Neuronal stem cell (in vitro differentiated cells): ENCODE measurements at regions not wholly inside any gene's neighbourhood (a gene's known extent, or its start where the extent isn't known, plus 50 kb on each side); places are given as distances from the start of the nearest gene placed in this dataset.

Experiments used
- DNase-seq: peaks from one replicate; pipeline ENCODE4 v3.0.0-alpha.2; 2013; ENCODE audit warnings: low spot score
- H2AFZ ChIP-seq: one replicate; pipeline ENCODE4 v1.6.1; 2013; ENCODE audit warnings: mild to moderate bottlenecking, low read length, inconsistent platforms
- H2AK5ac ChIP-seq: 2 replicates; pipeline ENCODE4 v1.6.1; 2013; ENCODE audit warnings: low read depth, mild to moderate bottlenecking, inconsistent platforms, low read length, moderate library complexity, mixed read lengths
- H2BK120ac ChIP-seq: 2 replicates; pipeline ENCODE4 v1.6.1; 2013; ENCODE audit warnings: low read depth, mild to moderate bottlenecking, inconsistent platforms, low read length, moderate library complexity, mixed read lengths
- H2BK12ac ChIP-seq: one replicate; pipeline ENCODE4 v1.6.1; 2013; ENCODE audit warnings: low read length, inconsistent platforms
- H2BK15ac ChIP-seq: 2 replicates; pipeline ENCODE4 v1.6.1; 2013; ENCODE audit warnings: mild to moderate bottlenecking, low read length, inconsistent platforms, mixed read lengths
- H2BK5ac ChIP-seq: one replicate; pipeline ENCODE4 v1.6.1; 2013; ENCODE audit warnings: inconsistent platforms, mild to moderate bottlenecking, low read length, moderate library complexity
- H3K14ac ChIP-seq: one replicate; pipeline ENCODE4 v1.6.1; 2013; ENCODE audit warnings: low read length, inconsistent platforms
- H3K18ac ChIP-seq: 2 replicates; pipeline ENCODE4 v1.6.1; 2013; ENCODE audit warnings: low read length, inconsistent platforms
- H3K23ac ChIP-seq: 2 replicates; pipeline ENCODE4 v1.6.1; 2013; ENCODE audit warnings: low read depth, mild to moderate bottlenecking, mixed read lengths, low read length, inconsistent platforms; ENCODE audit not compliant: poor library complexity
- H3K27ac ChIP-seq: replicated peaks from 3 replicates; pipeline ENCODE4 v1.5.1; 2013; ENCODE audit warnings: low read length, inconsistent platforms
- H3K27me3 ChIP-seq, 3 experiments: 2 replicates each; pipeline ENCODE4 v1.6.1; 2013; ENCODE audit warnings: low read length in 3 of 3, mild to moderate bottlenecking in 2 of 3, inconsistent platforms in 1 of 3, low read depth in 1 of 3, mixed read lengths in 1 of 3, moderate library complexity in 1 of 3; ENCODE audit not compliant: control insufficient read depth in 3 of 3, insufficient read depth in 3 of 3
- H3K36me3 ChIP-seq, 2 donors: replicated peaks in 1 of 2; 2 replicates each; pipeline ENCODE4 v1.6.1; 2013; ENCODE audit warnings: low read length in 2 of 2; ENCODE audit not compliant: control insufficient read depth in 2 of 2, insufficient read depth in 2 of 2
- H3K4ac ChIP-seq: 2 replicates; pipeline ENCODE4 v1.6.1; 2013; ENCODE audit warnings: inconsistent platforms, mild to moderate bottlenecking, low read length, moderate library complexity
- H3K4me1 ChIP-seq, 2 donors: 1 replicate in 1 of 2; 2 replicates in 1 of 2; pipeline ENCODE4 v1.6.1; 2013; ENCODE audit warnings: low read length in 2 of 2, low read depth in 1 of 2; ENCODE audit not compliant: control insufficient read depth in 2 of 2, insufficient read depth in 1 of 2
- H3K4me2 ChIP-seq: one replicate; pipeline ENCODE4 v1.6.1; 2013; ENCODE audit warnings: mild to moderate bottlenecking, low read length, inconsistent platforms; ENCODE audit not compliant: insufficient read depth, poor library complexity, severe bottlenecking
- H3K4me3 ChIP-seq, 2 donors: 2 replicates each; pipeline ENCODE4 v1.5.1; 2013; ENCODE audit warnings: low read length in 2 of 2, mild to moderate bottlenecking in 2 of 2, inconsistent platforms in 1 of 2, moderate library complexity in 1 of 2
- H3K79me1 ChIP-seq: one replicate; pipeline ENCODE4 v1.6.1; 2013; ENCODE audit warnings: low read depth, mild to moderate bottlenecking, inconsistent platforms, low read length, moderate library complexity
- H3K9ac ChIP-seq: one replicate; pipeline ENCODE4 v1.6.1; 2013; ENCODE audit warnings: mild to moderate bottlenecking, low read depth, low read length, inconsistent platforms; ENCODE audit not compliant: poor library complexity
- H3K9me3 ChIP-seq, 2 donors: replicated peaks in 1 of 2; 2 replicates each; pipeline versions ENCODE3 to v1.6.1; 2013; ENCODE audit warnings: low read length in 2 of 2, mild to moderate bottlenecking in 2 of 2, inconsistent platforms in 1 of 2, low read depth in 1 of 2, mixed read lengths in 1 of 2, moderate library complexity in 1 of 2; ENCODE audit not compliant: control insufficient read depth in 2 of 2, insufficient read depth in 1 of 2
- H4K8ac ChIP-seq: one replicate; pipeline ENCODE4 v1.6.1; 2013; ENCODE audit warnings: low read depth, mild to moderate bottlenecking, inconsistent platforms, low read length, moderate library complexity
- H4K91ac ChIP-seq: one replicate; pipeline ENCODE4 v1.6.1; 2013; ENCODE audit warnings: low read length, low read depth, mild to moderate bottlenecking, inconsistent platforms; ENCODE audit not compliant: poor library complexity
- WGBS, 2 donors: extraction: QIAGEN DNeasy Blood & Tissue Kit; methylation state at CpG; one replicate each; pipeline ENCODE4 v1.1.7; 2013; ENCODE audit warnings: missing lambda C conversion rate in 2 of 2, mixed read lengths in 1 of 2; ENCODE audit not compliant: insufficient read length in 2 of 2, insufficient replicate concordance in 1 of 2; ENCODE audit errors: extremely low coverage in 2 of 2; 5-methylcytosine and 5-hydroxymethylcytosine counted together

GRCh38 chr10:28776519-28776918, 99.2 kb downstream of the BAMBI start:
- H4K8ac ChIP-seq: no peak overlapping the region
- no peak overlapping the region for H2AFZ ChIP-seq
- H3K14ac ChIP-seq: no peak overlapping the region
- no peak overlapping the region for H4K91ac ChIP-seq
- no peak overlapping the region for H3K18ac ChIP-seq
- no peak overlapping the region for H3K4me3 ChIP-seq
- no peak overlapping the region for H2BK5ac ChIP-seq
- no peak overlapping the region for H3K4ac ChIP-seq
- no peaks in the 10 kb centered on the region for H3K9me3 ChIP-seq
- H3K23ac ChIP-seq: no peak overlapping the region
- H2AK5ac ChIP-seq: no peak overlapping the region
- DNase-seq: no peak
- H3K27me3 ChIP-seq: no peaks in the 10 kb centered on the region
- no peak overlapping the region for H3K4me2 ChIP-seq
- no peak overlapping the region for H3K9ac ChIP-seq
- no CpG with 5 or more reads among the region's 2 CpGs for WGBS, 2 donors
- H3K79me1 ChIP-seq: no peaks in the 10 kb centered on the region
- H3K36me3 ChIP-seq: no peaks in the 10 kb centered on the region
- H3K4me1 ChIP-seq: no peaks in the 10 kb centered on the region
- H3K27ac ChIP-seq: no peak overlapping the region
- no peak overlapping the region for H2BK120ac ChIP-seq
- H2BK12ac ChIP-seq: no peak overlapping the region
- no peak overlapping the region for H2BK15ac ChIP-seq

DNA sequence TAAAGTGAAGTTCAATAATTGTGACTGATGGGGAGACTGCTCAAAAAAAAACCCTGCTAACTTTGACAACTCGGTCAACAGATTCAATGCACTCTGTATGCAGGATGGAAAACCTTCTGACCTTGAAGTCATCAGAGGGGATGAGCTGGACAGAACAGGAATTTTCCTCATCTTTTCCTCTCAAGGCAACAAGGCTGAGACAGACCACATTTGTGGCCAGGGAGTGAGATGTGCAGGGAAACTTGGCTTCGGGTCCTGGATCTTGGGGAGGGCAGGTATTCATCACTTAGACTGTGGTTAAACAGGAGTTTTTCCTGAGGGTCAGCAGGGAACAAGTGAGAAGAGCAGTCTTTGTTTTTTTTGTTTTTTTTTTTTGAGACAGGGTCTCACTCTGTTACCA, 100.6 kb downstream of the BAMBI start:
- Histone ChIP-seq H3K27me3 (peaks cover 0 to 2% (median 0%) of the 10 kb centered on the region in 3 experiments), H3K14ac (no peak overlapping the region), H3K23ac (no peak overlapping the region), H2BK15ac (no peak overlapping the region), H3K18ac (no peak overlapping the region), H3K4me3 (no peak overlapping the region), H3K9ac (no peak overlapping the region), H3K79me1 (no peaks in the 10 kb centered on the region), H3K4me2 (no peak overlapping the region), H3K4me1 (no peaks in the 10 kb centered on the region), H4K8ac (peak overlapping the region; percentile 29), H3K36me3 (no peaks in the 10 kb centered on the region), H2AFZ (no peak overlapping the region), H2AK5ac (no peak overlapping the region), H3K27ac (no peak overlapping the region), H2BK12ac (no peak overlapping the region), H4K91ac (no peak overlapping the region), H2BK5ac (no peak overlapping the region), H2BK120ac (no peak overlapping the region), H3K4ac (no peak overlapping the region), H3K9me3 (no peaks in the 10 kb centered on the region)
- no peak for DNase-seq
- whole genome bisulfite sequencing, 2 donors: no CpG with 5 or more reads among the region's 2 CpGs

DNA sequence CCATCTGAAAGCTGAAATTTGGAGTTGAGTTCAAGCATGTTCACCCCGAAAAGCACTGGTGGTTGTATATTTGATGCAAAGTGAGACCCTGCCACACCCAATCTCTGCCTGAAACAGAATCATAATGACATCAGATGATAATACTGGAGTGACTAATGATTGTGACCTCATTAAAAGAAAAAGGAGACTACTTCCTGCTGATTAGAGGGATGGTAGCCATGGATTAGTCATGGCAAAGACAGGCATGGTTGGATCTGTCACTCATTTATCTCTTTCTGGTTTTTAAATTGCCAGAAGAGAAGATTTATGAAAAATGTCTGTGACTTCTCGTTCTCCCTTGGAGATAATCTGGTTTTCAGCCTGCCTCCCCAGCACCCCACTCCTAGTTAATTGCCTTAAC, 101.2 kb downstream of the BAMBI start:
- Histone ChIP-seq H3K23ac (no peak overlapping the region), H3K79me1 (no peaks in the 10 kb centered on the region), H2BK5ac (no peak overlapping the region), H2BK12ac (no peak overlapping the region), H4K91ac (no peak overlapping the region), H3K27me3 (peaks cover 0 to 2% (median 0%) of the 10 kb centered on the region in 3 experiments), H3K4me2 (no peak overlapping the region), H2AFZ (no peak overlapping the region), H2AK5ac (no peak overlapping the region), H3K4me3 (no peak overlapping the region), H3K9ac (no peak overlapping the region), H3K4ac (no peak overlapping the region), H3K36me3 (no peaks in the 10 kb centered on the region), H3K18ac (no peak overlapping the region), H2BK15ac (no peak overlapping the region), H2BK120ac (no peak overlapping the region), H3K9me3 (no peaks in the 10 kb centered on the region), H3K4me1 (no peaks in the 10 kb centered on the region), H3K27ac (no peak overlapping the region), H4K8ac (no peak overlapping the region), H3K14ac (no peak overlapping the region)
- DNase-seq: no peak
- whole genome bisulfite sequencing, 2 donors: no CpG with 5 or more reads among the region's 2 CpGs

- H3K36me3 ChIP-seq: no peaks in the 10 kb centered on the region
- no peak overlapping the region for H2BK120ac ChIP-seq
- no peak overlapping the region for H3K4ac ChIP-seq
- H3K4me1 ChIP-seq: no peaks in the 10 kb centered on the region
- H2BK5ac ChIP-seq: no peak overlapping the region
- WGBS, 2 donors: no CpG with 5 or more reads among the region's 5 CpGs
- no peak overlapping the region for H3K23ac ChIP-seq
- H2AFZ ChIP-seq: no peak overlapping the region
- no peaks in the 10 kb centered on the region for H3K9me3 ChIP-seq
- no peaks in the 10 kb centered on the region for H3K79me1 ChIP-seq
- H3K14ac ChIP-seq: no peak overlapping the region
- DNase-seq: no peak
- no peak overlapping the region for H2BK12ac ChIP-seq
- H3K4me2 ChIP-seq: no peak overlapping the region
- no peak overlapping the region for H4K8ac ChIP-seq
- H2BK15ac ChIP-seq: no peak overlapping the region
- no peak overlapping the region for H4K91ac ChIP-seq
- H2AK5ac ChIP-seq: no peak overlapping the region
- H3K18ac ChIP-seq: no peak overlapping the region
- H3K27ac ChIP-seq: no peak overlapping the region
- H3K9ac ChIP-seq: no peak overlapping the region
- H3K27me3 ChIP-seq: peaks cover 0 to 2% (median 0%) of the 10 kb centered on the region in 3 experiments
- H3K4me3 ChIP-seq: no peak overlapping the region
Observed at GRCh38 chr10:28781296-28781695, 104.0 kb downstream of the BAMBI start.
